Spinal cord (tissue), 9 donors: ENCODE measurements at regions not wholly inside any gene's neighbourhood (a gene's known extent, or its start where the extent isn't known, plus 50 kb on each side); places are given as distances from the start of the nearest gene placed in this dataset.

Experiments used
- DNase-seq, 6 donors: peaks; one replicate each; pipeline versions ENCODE4 v3.0.0 to v3.0.0-alpha.2; 2013 to 2015; ENCODE audit warnings: low spot score in 6 of 6, low read depth in 4 of 6
- H3K27ac ChIP-seq: one replicate; pipeline ENCODE4 v1.5.1; 2013; ENCODE audit warnings: low read depth, low read length, control low read depth
- H3K27me3 ChIP-seq: one replicate; pipeline ENCODE4 v1.6.1; 2013; ENCODE audit warnings: low read length; ENCODE audit not compliant: control insufficient read depth, insufficient read depth
- H3K36me3 ChIP-seq: one replicate; pipeline ENCODE4 v1.6.1; 2013; ENCODE audit warnings: low read length; ENCODE audit not compliant: control insufficient read depth, insufficient read depth
- H3K4me1 ChIP-seq: one replicate; pipeline ENCODE4 v1.6.1; 2013; ENCODE audit warnings: low read length; ENCODE audit not compliant: control insufficient read depth, insufficient read depth
- H3K4me3 ChIP-seq: one replicate; pipeline ENCODE4 v1.5.1; 2013; ENCODE audit warnings: low read depth, low read length, control low read depth
- H3K9me3 ChIP-seq: one replicate; pipeline ENCODE4 v1.6.1; 2013; ENCODE audit warnings: low read length; ENCODE audit not compliant: control insufficient read depth, insufficient read depth
- WGBS: methylation state at CpG from one replicate; pipeline ENCODE4 v1.1.5; 2013; ENCODE audit warnings: missing lambda C conversion rate; ENCODE audit not compliant: insufficient coverage; 5-methylcytosine and 5-hydroxymethylcytosine counted together
- donor health status: healthy.

DNA sequence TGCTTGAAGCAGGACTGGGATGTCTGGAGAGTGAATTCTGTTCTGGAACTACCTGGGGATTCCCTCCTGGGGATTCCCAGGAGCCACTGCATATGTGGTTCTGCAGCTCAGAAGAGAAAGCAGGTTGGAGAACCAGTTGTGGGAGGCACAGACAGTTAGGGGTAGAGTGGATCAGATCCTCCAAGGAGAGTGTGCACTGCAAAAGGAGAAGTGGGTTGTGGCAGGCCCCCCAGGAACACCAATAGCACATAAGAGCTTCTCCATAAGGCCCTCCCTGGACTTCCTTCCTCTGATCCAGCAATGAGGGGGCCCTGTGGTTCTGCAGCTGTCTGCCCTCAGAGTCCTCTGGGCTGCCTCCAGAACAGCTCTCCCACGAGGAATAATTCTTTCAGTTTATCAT lies 369.2 kb upstream of the CNR1 start:
- Histone ChIP-seq H3K27ac (no peak overlapping the region), H3K27me3 (no peaks in the 10 kb centered on the region), H3K9me3 (no peaks in the 10 kb centered on the region), H3K4me1 (peaks cover 2% of the 10 kb centered on the region), H3K36me3 (no peaks in the 10 kb centered on the region), H3K4me3 (no peak overlapping the region)
- no CpG with 5 or more reads among the region's 1 CpG for WGBS
- DNase-seq = no peak

DNA sequence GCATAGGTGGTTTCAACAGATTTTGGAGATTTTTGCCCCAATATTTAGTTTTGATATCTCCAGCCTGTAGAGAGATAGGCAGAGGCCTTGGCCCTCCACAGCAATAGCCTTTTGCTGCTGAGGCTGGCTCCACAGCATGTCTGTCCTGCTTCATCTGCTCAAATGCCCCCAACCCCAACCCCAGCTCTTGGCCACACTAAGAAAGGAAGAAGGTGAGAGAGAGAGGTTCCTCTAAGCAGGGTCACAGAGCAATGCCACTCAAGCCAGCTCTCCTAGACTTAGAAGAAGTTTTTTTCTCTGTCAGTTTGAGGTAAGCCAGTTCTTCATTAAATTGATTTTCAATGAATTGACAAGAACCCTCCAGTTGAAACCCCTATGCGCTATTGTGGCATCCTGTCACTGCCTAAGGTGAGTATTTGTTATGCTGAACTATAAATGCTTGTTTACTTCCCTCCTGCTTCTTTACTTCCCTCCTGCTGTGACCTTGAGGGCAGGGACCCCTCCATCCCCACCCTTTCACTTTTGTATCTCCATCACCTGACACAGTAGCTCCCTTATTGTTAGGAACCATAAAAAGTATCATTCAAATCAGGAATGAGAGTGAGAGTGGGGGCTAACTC lies 366.2 kb upstream of the CNR1 start:
- no peaks in the 10 kb centered on the region for H3K4me1 ChIP-seq
- H3K36me3 ChIP-seq = no peaks in the 10 kb centered on the region
- H3K9me3 ChIP-seq = no peaks in the 10 kb centered on the region
- H3K4me3 ChIP-seq = no peak overlapping the region
- no CpG with 5 or more reads among the region's 1 CpG for WGBS
- DNase-seq = no peak
- H3K27ac ChIP-seq = no peak overlapping the region
- H3K27me3 ChIP-seq = no peaks in the 10 kb centered on the region

DNA sequence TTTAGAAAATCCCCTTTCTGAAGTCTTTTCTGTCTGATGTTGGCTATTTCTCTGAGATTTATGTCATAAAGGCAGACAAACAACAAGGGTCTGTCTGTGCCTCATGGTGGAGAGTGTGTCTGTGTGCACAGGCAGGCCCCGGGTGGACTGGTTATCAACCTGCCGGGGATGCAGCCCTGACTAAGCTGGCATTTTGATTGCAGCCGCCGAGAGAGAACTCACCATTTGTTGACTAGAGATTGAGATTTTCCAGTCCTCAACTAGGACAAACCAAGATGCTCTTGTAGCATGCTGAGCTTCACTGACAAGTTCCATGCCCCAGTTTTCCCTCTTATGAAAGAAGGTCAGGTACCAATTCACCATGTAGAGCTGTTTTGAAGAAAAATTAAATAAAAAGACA lies 363.6 kb upstream of the CNR1 start:
- 44% methylated on average over 4 of the region's 4 CpGs for WGBS
- no peaks in the 10 kb centered on the region for H3K36me3 ChIP-seq
- H3K4me1 ChIP-seq = no peaks in the 10 kb centered on the region
- DNase-seq = no peak
- no peaks in the 10 kb centered on the region for H3K27me3 ChIP-seq
- no peak overlapping the region for H3K27ac ChIP-seq
- no peaks in the 10 kb centered on the region for H3K9me3 ChIP-seq
- no peak overlapping the region for H3K4me3 ChIP-seq

DNA sequence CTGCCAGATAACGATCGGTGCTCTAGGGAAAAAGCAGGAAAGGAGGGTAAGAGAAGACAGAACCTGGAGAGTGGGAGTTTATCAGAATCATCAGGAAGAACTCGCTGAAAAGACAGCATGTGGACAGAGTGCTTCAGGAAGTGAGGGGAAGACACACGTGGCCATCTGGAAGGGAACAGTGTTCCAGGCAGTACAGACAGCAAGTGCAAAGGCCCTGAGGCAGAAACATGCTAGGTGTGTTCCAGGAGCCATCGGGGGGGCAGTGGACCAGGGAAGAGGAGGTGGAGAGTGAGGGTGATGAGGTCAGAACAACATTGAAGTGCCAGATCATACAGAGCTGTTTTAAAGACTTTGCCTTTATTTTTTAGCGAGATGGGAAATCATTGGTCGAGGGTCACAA lies 354.3 kb upstream of the CNR1 start:
- H3K4me3 ChIP-seq = no peak overlapping the region
- H3K9me3 ChIP-seq = no peaks in the 10 kb centered on the region
- H3K36me3 ChIP-seq = no peaks in the 10 kb centered on the region
- no peaks in the 10 kb centered on the region for H3K27me3 ChIP-seq
- no peaks in the 10 kb centered on the region for H3K4me1 ChIP-seq
- DNase-seq = no peak
- H3K27ac ChIP-seq = no peak overlapping the region
- WGBS = 75% methylated on average over 5 of the region's 7 CpGs

DNA sequence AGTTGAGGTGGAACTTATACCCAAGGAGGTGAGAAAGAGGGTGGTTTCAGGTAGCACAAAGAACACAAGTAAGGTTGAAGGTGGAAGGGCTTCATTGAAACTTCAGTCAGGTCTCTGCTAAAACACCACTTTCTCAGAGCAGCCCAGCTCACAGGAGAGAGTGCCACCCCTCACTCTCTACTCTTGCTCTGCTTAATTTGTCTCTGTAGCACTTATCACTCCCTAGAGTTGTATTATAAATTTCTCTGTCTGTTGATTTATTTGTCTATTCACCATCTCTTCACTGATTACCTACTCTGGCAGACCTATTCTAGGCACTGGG lies 353.8 kb upstream of the CNR1 start:
- H3K36me3 ChIP-seq = no peaks in the 10 kb centered on the region
- H3K27ac ChIP-seq = no peak overlapping the region
- no peaks in the 10 kb centered on the region for H3K9me3 ChIP-seq
- DNase-seq = no peak
- no peaks in the 10 kb centered on the region for H3K4me1 ChIP-seq
- no peaks in the 10 kb centered on the region for H3K27me3 ChIP-seq
- no peak overlapping the region for H3K4me3 ChIP-seq

DNA sequence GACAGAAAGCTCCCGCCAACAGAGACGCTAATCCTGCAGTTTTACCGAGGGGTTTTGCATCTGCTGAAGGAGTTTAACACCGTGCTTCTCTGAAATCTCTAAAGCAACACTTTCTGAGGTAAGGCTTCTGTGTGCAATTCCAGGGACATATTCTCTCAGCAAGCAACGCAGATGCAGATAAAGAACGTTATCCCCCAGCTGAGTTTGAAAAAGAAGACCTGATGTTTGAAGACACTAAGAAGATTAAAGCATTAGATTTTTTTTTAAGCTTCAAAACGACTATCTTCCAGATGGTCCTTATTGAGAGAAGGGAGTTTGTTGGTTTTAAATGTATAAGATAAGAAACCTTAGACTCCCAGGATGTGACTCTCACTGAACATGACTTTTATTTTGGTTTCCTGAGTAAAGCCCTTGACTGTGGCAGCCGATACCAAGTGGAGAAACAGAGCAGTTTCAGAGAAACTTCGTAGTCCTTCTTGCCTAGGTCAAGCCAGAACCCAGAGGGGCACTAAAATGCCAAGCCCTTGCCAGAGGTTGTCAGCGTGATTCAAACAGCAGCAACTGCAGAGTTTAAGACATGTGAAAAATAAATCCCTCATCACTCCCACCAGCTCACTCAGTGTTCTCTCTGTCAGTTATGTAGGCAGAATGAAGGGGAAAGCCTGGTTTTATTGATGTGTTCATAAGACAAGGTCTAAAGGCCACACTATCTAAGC lies 353.3 kb upstream of the CNR1 start:
- 51% methylated on average over 6 of the region's 10 CpGs for WGBS
- H3K4me3 ChIP-seq = no peak overlapping the region
- H3K27me3 ChIP-seq = no peaks in the 10 kb centered on the region
- no peak overlapping the region for H3K27ac ChIP-seq
- H3K36me3 ChIP-seq = no peaks in the 10 kb centered on the region
- peak in 2 of 6 donors; percentile 34 to 70 for DNase-seq
- H3K4me1 ChIP-seq = no peaks in the 10 kb centered on the region
- no peaks in the 10 kb centered on the region for H3K9me3 ChIP-seq

DNA sequence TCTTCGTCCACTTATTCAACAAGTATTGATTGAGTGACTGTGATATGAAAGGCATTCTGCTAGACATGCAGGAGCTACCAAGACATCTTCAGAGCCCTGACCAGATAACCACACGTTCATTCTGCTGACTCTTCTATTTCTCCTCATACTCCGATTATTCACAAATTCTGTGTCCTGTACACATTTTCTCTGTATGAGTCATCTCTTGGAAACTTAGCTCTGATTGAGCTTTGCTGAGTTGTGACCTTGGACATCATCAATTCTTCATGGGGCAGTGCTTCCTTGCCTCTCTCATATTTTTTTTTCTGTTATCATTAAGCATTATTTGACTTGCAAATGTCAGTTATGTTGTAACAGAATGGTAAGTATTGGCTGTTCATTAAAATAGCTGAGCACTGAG lies 351.6 kb upstream of the CNR1 start:
- no peak for DNase-seq
- 100% methylated on average over 1 of the region's 3 CpGs for WGBS
- Histone ChIP-seq H3K4me1 (no peaks in the 10 kb centered on the region), H3K9me3 (no peaks in the 10 kb centered on the region), H3K4me3 (no peak overlapping the region), H3K27me3 (no peaks in the 10 kb centered on the region), H3K36me3 (no peaks in the 10 kb centered on the region), H3K27ac (no peak overlapping the region)

DNA sequence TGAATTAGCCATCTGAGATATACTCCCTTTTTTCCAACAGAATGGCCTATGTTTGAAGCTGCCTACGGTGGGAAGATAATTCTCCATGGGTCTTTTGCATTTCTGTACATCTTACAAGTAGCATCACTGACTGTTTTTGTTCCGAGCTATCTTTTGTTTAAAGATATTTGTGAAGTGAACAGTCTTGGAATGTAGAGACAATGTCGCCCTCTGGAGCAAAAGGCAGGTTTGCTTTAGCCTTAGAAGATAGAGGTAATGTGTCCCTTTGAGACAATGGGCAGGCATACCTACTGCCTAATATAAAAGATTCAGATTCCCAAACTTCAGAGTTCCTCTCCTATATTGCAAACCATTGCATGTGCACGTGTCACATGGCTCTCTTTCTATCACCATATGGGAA lies 347.8 kb upstream of the CNR1 start:
- no peaks in the 10 kb centered on the region for H3K4me1 ChIP-seq
- 88% methylated on average over 1 of the region's 4 CpGs for WGBS

DNA sequence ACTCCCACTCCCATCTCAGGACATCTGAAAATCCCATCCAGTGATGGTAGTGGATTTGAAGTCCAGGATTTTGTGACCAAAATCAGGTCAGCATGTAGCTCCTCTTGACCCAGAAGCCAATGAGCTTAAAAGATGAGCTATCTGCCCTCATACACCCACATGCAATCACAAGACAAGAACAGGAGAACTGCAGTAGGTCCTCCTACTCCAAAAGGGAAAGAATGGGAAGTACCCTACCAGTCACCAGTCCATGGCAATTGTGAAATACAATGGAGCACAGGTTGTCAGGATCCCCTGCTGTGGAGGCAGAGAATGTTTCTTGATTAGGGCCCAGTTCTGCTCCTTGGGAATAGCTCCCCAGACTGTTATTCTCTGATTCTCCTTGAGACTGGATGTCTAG lies 347.3 kb upstream of the CNR1 start:
- Histone ChIP-seq H3K4me1 (no peaks in the 10 kb centered on the region), H3K9me3 (no peaks in the 10 kb centered on the region), H3K4me3 (no peak overlapping the region), H3K27me3 (no peaks in the 10 kb centered on the region), H3K36me3 (no peaks in the 10 kb centered on the region), H3K27ac (no peak overlapping the region)
- DNase-seq = no peak

More for the DNA sequence above, 347.8 kb upstream of the CNR1 start:
- Histone ChIP-seq H3K9me3 (no peaks in the 10 kb centered on the region), H3K36me3 (no peaks in the 10 kb centered on the region), H3K27me3 (no peaks in the 10 kb centered on the region), H3K27ac (no peak overlapping the region), H3K4me3 (no peak overlapping the region)
- no peak for DNase-seq

DNA sequence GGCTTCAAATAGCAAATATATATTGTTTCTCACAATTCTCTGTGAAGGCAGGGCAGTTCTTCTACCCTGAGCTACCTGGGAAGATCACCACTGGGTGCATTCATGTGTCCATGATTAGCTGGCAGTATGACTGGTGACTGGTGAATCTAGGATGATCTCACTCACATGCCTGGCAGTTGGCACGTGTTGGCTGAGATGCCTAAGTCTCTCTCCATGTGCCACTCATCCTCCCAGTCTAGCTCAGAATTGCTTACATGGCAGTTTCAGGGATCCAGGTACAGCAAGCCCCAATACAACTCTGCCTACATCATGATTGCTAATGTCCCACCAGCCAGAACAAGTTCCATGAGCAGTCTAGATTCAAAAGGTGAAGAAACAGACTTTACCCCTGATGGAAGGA lies 346.8 kb upstream of the CNR1 start:
- Histone ChIP-seq H3K36me3 (no peaks in the 10 kb centered on the region), H3K9me3 (no peaks in the 10 kb centered on the region), H3K4me3 (no peak overlapping the region), H3K4me1 (no peaks in the 10 kb centered on the region), H3K27me3 (no peaks in the 10 kb centered on the region), H3K27ac (no peak overlapping the region)
- 73% methylated on average over 1 of the region's 1 CpG for WGBS
- DNase-seq = no peak
